Progenitor cell of endocrine pancreas (in vitro differentiated cells): ENCODE measurements at regions not wholly inside any gene's neighbourhood (a gene's known extent, or its start where the extent isn't known, plus 50 kb on each side); places are given as distances from the start of the nearest gene placed in this dataset.

Experiments
- DNase-seq: peaks from one replicate; pipeline ENCODE4 v3.0.0; 2021; ENCODE audit warnings: low spot score; ENCODE audit not compliant: unreplicated experiment
- H3K27ac Mint-ChIP-seq: 2 replicates; pipeline ENCODE4 v1.8.0; 2021; ENCODE audit warnings: mild to moderate bottlenecking, moderate library complexity, mixed read lengths
- H3K27me3 Mint-ChIP-seq: 2 replicates; pipeline ENCODE4 v1.8.0; 2021; ENCODE audit warnings: mixed read lengths
- H3K36me3 Mint-ChIP-seq: 2 replicates; pipeline ENCODE4 v1.8.0; 2022; ENCODE audit warnings: mixed read lengths; ENCODE audit not compliant: insufficient read depth
- H3K4me1 Mint-ChIP-seq: 2 replicates; pipeline ENCODE4 v1.8.0; 2021; ENCODE audit warnings: low read depth, mixed read lengths
- H3K4me3 Mint-ChIP-seq: 2 replicates; pipeline ENCODE4 v1.8.0; 2021; ENCODE audit warnings: low read depth, mild to moderate bottlenecking, moderate library complexity, mixed read lengths
- H3K9me3 Mint-ChIP-seq: 2 replicates; pipeline ENCODE4 v1.8.0; 2021; ENCODE audit warnings: low read depth, mixed read lengths
- CTCF ChIP-seq: fragments of 200-600 bp; sonication (generic); IDR thresholded peaks from one replicate; pipeline ENCODE4 v1.5.0; 2021; ENCODE audit warnings: antibody characterized with exemption, mild to moderate bottlenecking; ENCODE audit not compliant: unreplicated experiment

GRCh38 chr6:133815313-133815712 is 73.6 kb upstream of the TCF21 start:
- Mint-ChIP-seq H3K36me3 (no peaks in the 10 kb centered on the region), H3K27me3 (peaks cover 5% of the 10 kb centered on the region), H3K4me1 (no peaks in the 10 kb centered on the region), H3K4me3 (no peak overlapping the region), H3K9me3 (peaks cover 6% of the 10 kb centered on the region), H3K27ac (no peak overlapping the region)
- no peak for DNase-seq
- no peak for TF ChIP-seq CTCF

DNA sequence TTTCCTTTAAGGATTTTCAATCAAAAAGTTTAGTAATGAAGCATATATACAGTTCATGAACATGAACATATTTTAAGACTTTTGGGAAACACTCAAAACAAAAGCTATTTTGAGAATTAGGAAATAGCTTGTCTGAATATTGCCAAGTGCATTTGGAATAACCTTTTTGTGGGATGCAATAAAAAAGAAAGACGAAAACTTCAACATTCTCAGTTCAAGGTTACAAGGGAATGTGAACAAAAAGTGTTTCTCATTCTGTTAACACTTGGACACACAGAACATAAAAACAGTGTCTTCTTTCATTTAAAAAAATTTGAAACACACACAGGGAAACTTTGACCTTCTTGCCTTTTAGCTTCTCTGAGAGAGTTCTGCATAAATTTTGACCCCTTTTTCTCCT is 72.7 kb upstream of the TCF21 start:
- peaks cover 2% of the 10 kb centered on the region for H3K9me3 Mint-ChIP-seq

DNA sequence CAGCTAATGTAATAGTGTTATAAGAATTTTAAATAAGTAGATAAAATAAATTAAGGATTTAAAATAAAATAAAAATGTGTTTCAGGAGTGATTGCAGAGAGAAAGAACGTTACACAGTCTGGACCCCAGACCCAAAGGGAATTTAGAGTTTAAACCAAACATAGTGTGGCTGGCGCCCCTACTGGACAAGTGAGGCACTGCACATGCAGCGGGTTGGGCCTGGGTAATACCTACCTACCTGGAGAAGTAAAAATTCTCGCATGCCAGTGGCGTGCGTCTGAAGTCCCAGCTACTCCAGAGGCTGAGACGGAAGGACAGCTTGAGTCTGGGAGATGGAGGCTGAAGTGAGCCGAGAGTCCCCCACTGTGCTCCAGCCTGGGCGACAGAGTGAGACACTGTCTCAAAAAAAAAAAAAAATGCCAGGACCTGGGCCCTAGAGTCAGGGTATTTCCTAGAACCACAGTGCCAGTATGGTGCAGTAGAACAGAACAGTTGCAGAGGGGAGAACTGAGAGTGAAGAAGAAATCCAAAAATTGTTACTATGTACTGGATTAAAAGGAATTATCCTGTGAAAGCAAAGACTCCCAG is 71.4 kb upstream of the TCF21 start:
- DNase-seq, result peak; percentile 11
- H3K27ac Mint-ChIP-seq, result no peak overlapping the region
- no peaks in the 10 kb centered on the region for H3K9me3 Mint-ChIP-seq
- H3K27me3 Mint-ChIP-seq, result peaks cover 5% of the 10 kb centered on the region
- peak; percentile 71 for TF ChIP-seq CTCF
- H3K4me3 Mint-ChIP-seq, result no peak overlapping the region
- H3K4me1 Mint-ChIP-seq, result no peaks in the 10 kb centered on the region
- no peaks in the 10 kb centered on the region for H3K36me3 Mint-ChIP-seq

More for the DNA sequence above, 72.7 kb upstream of the TCF21 start:
- Mint-ChIP-seq H3K36me3 (no peaks in the 10 kb centered on the region), H3K4me1 (no peaks in the 10 kb centered on the region), H3K27me3 (peaks cover 5% of the 10 kb centered on the region), H3K4me3 (no peak overlapping the region), H3K27ac (no peak overlapping the region)
- no peak for TF ChIP-seq CTCF
- DNase-seq, result no peak

DNA sequence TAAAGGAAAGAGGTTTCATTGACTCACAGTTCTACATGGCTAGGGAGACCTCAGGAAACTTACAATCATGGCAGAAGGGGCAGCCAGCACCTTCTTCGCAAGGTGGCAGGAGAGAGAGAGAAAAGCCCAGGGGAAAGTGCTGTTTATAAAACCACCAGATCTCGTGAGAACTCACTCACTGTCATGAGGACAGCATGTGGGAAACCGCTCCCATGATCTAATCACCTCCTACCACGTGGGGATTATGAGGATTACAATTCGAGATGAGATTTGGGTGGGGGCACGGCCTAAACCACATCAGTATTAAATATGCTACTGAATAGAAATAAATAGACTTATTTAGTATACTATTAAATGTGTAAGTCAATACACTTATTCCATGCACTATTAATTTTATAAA is 70.6 kb upstream of the TCF21 start:
- H3K4me1 Mint-ChIP-seq, result no peaks in the 10 kb centered on the region
- H3K36me3 Mint-ChIP-seq, result no peaks in the 10 kb centered on the region
- no peak overlapping the region for H3K27ac Mint-ChIP-seq
- DNase-seq, result no peak
- no peaks in the 10 kb centered on the region for H3K9me3 Mint-ChIP-seq
- H3K27me3 Mint-ChIP-seq, result peaks cover 5% of the 10 kb centered on the region
- H3K4me3 Mint-ChIP-seq, result no peak overlapping the region
- TF ChIP-seq CTCF, result no peak

DNA sequence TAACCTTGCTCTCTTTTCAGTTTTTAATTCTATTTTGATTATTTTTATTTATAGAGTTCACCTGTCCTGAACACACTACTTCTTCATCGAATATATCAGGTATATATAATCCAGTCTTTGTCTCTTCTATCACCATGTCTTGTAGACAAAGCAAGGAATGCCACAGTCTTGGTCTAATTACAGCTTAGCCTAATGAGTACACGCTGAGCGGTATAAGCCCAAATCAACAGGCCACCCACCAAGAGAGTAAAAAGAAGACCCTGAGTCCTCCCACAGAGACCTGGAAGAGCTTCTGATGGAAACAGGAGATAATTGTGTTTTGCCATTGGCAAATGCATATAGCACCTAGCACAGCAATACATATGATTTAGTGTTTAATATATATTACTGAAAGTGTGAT is 68.7 kb upstream of the TCF21 start:
- H3K27me3 Mint-ChIP-seq, result peaks cover 4% of the 10 kb centered on the region
- no peak for TF ChIP-seq CTCF
- H3K27ac Mint-ChIP-seq, result no peak overlapping the region
- H3K36me3 Mint-ChIP-seq, result no peaks in the 10 kb centered on the region
- no peaks in the 10 kb centered on the region for H3K4me1 Mint-ChIP-seq
- no peak for DNase-seq
- no peaks in the 10 kb centered on the region for H3K9me3 Mint-ChIP-seq
- H3K4me3 Mint-ChIP-seq, result no peak overlapping the region
